ENCODE measurements at regions not wholly inside any gene's neighbourhood (a gene's known extent, or its start where the extent isn't known, plus 50 kb on each side); places are given as distances from the start of the nearest gene placed in this dataset.
A peak's percentile ranks its signal among the peaks of the same experiment; 100 is the strongest.
"Not testable (repeated sequence)": the region's sequence is repeated elsewhere in the genome, so short reads cannot be mapped to it uniquely, and the experiment has no call there.

- no peak for DNase-seq
Measured at GRCh38 chr6:27720607-27721580, 191.3 kb downstream of the OR2B2 start.

- DNase-seq: not testable (repeated sequence)
Measured at GRCh38 chr6:27719039-27719438, 193.2 kb downstream of the OR2B2 start.

DNA sequence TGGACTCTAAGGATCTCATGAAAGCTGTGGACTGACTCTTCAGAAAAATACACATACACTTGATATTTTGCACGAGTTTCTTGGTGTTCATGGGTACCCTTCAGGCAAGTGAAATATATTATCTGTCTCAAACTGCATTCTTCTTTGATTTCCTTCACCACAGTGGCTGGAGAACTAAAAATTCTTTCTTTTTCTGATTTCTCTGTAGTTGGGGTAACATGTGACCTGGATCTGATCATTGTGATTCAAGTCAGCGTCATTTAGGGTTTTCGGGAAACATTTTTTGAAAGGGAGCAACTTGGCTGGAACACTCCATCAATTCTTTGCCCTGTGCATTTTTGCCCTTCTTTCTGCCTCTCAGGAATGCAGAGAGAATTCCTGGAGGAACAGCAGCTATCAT, 205.8 kb downstream of the OR2B2 start:
- no peak for DNase-seq

GRCh38 chr6:27700337-27700736, 211.9 kb downstream of the OR2B2 start:
- DNase-seq: no peak

DNA sequence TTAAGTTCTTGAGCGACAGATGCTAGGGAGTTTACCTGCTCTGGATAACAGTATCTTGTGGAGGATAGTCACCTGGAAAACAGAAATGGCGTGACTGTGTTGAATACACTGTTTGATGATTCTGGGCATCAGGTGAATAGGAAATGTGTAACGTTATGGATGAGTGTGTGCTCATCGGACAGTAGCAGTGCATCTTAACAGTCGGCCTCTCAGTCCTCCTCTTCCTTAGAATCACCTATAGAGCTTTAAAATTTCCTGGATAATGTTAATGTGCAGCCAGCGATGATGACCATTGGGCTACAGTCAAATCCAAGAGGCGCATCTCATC, 217.7 kb downstream of the OR2B2 start:
- no peak for DNase-seq

DNA sequence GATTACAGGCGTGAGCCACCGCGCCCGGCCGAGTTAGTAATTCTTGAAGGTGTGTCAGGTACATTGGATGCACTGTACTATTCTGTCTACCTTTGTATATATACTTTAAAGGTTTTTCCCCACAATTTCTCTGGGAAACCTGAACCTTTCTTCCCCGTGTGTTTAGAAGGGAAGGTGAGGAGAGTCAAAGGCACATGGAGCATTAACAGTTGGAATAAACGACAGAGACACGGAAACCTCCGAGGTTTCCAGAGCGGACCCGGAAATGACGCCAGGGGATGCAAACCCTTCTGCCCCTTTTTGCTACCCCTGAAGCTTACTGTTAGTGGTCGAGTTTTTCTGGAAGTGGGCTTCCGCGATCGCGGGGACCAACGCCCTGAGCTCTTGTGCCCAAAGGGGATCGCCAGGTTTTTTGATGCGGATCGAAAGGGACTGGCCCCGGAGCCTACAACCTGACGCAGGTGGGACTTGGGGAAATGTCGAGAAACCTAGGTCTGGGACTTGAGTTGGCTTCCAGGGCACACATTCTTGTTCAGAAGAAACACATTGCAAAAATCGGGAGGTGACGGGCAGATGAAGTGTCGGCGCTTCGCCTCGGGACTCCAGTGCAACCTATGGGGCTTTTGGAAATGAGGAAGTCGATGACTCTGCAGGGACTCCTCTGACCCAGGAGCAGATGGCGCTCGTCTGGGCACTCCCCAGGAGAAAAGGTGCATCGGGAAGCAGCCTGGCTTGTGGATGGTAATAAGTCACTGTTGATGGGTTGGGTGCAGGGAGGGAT, 218.2 kb downstream of the OR2B2 start:
- DNase-seq: no peak

DNA sequence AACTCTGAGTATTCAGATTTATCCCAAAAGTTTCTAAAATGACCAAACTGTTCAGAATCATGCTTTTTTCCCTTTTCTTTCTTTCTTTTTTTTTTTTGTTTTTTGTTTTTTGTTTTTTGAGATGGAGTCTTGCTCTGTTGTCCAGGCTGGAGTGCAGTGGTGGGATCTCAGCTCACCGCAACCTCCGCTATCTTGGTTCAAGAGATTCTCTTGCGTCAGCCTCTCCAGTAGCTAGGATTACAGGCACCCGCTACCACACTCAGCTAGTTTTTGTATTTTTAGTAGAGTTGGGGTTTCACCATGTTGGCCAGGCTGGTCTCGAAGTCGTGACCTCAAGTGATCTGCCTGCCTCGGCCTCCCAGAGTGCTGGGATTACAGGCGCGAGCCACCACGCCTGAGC, 219.2 kb upstream of the ZNF184 start:
- not testable (repeated sequence) for DNase-seq

- DNase-seq: peak; percentile 16
Measured at GRCh38 chr6:27688014-27688586, 215.2 kb upstream of the ZNF184 start.

DNA sequence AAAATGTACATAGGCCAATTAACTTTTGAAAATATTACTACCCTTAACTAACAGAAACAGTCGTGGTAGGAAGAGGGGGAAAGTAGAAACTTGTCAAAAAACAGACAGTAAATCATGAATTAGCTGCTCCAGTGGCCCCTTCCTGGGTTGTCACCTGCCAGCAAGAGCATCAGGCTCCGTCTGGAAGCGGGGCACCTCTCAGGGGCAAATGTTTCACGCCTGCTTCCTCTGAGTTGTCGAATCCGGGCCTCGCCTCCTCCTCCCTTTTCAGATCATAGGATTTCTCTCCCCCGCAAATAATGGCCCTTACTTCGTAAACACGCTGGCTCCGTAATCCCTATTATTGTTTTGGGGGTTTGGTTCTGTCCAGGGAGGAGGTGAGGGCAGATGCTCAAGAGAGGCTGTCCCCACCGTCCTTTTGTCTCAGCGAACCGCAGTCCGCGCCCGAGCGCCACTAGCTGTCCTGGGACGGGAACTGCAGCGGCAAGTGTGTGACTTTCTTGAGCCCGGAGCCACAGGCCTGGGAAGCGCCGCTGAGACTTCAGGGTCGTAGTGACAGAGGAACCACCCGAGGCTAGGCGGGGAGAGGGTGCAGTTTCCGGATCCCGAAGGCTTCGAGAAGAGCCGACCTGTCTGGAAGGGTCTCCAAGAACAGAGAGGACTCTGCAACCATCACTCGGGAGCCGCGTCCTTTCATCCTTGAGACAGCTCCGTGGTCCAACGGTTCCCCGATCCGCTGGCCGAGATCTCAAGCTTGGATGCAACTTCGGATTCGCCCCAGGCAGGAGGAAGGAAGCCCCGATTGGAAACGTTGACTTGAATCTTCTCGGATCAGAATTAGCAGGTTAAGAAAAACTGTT, 214.5 kb upstream of the ZNF184 start:
- DNase-seq: peak; percentile 35

- DNase-seq: no peak
Measured at GRCh38 chr6:27685279-27685678, 212.4 kb upstream of the ZNF184 start.

GRCh38 chr6:27684264-27685211, 211.6 kb upstream of the ZNF184 start:
- no peak for DNase-seq

DNA sequence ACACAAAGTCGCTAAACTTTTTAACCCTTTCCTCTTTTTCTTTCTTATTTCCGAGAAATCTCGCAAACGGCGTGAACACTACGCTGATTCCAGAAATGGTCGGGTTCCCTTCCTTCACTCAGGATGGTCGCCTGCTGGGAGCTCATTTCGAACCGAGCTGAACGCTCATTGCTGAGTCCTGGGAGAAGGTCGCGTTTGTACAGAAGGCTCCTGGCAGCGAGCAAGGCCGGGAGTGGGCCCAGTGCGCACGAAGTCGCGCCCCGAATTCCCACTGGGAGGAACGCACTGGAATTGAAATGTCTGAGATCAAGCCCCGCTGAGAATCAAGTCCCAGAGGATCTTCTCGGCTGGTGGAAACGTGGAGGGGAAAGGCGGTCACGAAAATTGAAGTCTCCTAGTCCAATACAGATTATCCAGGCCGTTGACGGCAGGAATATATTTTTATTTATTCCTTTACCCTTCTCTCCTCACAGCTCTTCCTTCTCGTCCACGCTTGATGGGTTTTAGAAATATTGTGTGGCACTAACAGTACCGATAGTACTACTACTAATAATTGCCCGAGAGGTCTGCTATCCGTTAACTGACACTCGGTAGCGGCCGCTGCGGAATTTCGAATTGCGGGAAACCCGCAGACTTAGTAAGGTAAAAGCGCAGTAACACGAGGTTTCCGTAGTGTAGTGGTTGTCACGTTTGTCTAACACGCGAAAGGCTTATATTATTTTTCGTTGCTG, 207.2 kb upstream of the ZNF184 start:
- DNase-seq: no peak

DNA sequence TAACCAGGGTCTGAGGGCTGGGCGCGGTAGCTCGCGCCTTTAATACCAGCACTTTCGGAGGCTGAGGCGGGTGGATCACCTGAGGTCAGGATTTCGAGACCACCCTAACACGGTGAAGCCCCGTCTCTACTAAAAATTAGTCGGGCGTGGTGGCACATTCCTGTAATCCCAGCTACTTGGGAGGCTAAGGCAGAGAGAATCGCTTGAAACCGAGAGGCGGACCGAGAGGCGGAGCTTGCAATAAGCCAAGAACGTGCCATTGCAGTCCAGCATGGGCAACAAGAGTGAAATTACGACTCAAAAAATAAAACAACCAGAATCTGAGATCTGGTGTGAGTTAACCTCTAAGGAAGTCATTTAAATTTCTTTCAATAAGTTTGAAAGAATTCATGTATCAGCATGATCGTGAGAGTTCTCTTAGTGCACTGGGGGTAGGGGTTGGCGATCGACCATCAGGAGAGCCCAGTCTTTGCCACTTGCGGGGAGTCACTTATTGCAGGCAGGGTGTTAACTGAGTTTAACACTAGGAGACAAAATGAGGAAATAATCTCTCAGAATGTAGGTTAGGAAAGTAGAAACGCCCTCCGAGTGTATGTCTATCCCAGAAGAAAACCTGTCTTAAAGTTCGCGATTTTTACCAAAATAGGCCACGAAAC, 206.5 kb upstream of the ZNF184 start:
- no peak for DNase-seq

DNA sequence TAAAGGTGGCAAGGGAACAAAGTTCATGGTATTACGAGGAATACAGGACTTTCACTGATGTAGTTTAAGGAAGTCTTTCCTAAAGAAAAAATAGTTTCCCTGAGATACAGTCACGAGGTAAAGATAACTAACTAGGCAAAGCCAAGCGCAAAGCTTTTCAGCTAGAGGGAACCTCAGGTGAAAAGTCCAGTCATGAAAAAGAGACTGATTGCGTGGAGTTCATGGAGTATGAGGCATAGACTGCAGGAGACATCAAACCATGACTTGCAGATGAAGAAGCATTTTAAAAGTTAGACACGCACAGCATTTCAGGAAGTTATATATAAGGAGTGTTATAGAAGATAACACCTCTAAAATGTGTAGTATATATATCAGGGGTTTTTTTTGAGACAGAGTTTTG, 205.6 kb upstream of the ZNF184 start:
- no peak for DNase-seq

GRCh38 chr6:27674882-27675281, 202.0 kb upstream of the ZNF184 start:
- DNase-seq: no peak

GRCh38 chr6:27672113-27672799, 199.4 kb upstream of the ZNF184 start:
- DNase-seq: no peak

GRCh38 chr6:27669624-27670301, 196.9 kb upstream of the ZNF184 start:
- DNase-seq: no peak

- DNase-seq: no peak
Measured at GRCh38 chr6:27669295-27669623, 196.4 kb upstream of the ZNF184 start.

Data from NCI-H1048 (cell line).